NCI-H187 treated with DMSO at 0.1 percent for 48 hours (cell line): ENCODE measurements at regions not wholly inside any gene's neighbourhood (a gene's known extent, or its start where the extent isn't known, plus 50 kb on each side); places are given as distances from the start of the nearest gene placed in this dataset.
"Not testable (repeated sequence)": the region's sequence is repeated elsewhere in the genome, so short reads cannot be mapped to it uniquely, and the experiment has no call there.

Experiments used
- DNase-seq: peaks from one replicate; lab custom pipeline; 2025; lab: John Stamatoyannopoulos, UW

DNA sequence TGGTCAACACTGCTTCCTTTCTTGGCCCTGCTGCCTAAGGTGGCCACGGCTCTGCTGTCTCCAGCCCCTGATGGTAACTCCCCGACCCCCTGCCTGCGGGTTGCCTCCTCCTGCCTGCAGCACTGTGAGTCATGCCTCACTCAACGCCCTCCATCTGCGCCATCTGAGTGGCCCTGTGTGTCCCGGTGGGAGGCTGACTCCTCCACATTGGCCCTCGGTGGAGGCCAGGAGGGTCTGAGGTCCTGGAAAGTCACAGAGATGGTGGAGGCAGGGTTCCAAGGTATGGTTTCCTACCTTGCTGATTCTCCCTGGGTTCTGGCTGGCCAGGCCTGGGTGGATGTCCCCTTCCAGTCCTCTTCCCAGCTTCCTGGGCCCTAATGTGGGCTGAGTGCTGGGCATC is 64.5 kb upstream of the ADAMTS2 start:
- DNase-seq, result no peak

DNA sequence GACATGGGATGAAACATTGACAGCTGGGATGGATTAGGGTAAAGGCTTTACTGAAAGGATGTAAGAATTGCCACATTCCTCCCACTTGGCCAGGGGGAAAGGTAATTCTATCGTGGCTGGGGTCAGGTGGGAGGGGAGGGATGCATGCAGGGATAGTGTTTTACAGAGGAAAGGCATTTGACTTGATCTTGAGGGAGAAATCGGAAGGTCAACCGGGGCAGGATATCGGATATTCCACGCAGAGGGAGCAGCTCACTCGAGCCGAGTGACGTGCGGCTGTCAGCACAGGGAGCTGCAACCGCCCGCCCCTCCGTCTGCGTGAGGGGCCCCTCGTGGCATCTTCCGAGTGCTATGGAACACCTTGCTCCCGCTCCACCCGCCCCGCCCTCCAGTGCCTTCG is 63.4 kb upstream of the ADAMTS2 start:
- DNase-seq, result no peak

DNA sequence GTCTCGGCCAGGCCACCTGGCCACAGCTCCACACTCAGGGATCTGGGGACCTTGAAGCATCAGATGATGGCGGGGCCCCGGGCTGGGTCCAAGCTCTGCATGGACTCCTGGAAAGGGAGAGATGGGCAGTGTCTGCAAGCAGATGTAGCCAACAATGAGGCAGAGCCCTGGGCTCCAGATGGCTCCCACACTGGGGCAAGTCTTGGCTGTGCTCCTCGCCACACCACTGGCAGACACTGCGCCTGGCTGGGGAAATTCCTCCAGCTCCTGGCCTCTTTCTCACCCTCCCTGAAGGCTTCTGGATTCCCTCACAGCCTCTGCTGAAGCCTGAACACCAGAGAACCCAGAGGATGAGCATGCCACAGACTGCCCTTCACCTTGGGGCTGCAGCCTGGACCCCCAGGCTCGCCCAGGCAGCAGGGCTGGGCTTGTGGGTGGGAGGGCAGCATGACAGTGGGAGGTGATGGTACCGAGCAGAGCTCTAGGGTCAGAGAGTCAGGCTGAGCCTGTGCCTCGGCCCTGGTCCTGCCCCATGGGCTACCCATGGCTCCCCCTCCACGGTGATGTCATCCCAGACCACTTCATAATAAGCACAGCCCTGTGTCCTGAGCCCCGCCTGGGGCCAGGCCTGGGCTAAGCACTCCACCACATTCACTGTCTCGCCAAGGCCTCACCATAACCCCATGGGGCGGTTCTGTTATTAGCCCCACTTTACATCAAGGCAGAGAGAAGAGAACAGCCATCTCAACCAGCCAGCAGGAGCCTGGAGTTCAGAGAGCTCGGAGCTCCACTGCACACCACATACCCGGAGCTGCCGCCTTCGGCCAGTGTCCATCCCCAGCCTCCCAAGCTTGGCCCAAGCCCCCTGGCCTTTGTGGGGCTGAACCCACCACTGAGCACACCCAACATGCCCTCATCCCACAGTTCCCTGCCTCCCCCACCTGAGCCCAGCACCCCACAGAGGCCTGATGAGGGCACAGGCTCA is 62.2 kb upstream of the ADAMTS2 start:
- DNase-seq, result no peak

DNA sequence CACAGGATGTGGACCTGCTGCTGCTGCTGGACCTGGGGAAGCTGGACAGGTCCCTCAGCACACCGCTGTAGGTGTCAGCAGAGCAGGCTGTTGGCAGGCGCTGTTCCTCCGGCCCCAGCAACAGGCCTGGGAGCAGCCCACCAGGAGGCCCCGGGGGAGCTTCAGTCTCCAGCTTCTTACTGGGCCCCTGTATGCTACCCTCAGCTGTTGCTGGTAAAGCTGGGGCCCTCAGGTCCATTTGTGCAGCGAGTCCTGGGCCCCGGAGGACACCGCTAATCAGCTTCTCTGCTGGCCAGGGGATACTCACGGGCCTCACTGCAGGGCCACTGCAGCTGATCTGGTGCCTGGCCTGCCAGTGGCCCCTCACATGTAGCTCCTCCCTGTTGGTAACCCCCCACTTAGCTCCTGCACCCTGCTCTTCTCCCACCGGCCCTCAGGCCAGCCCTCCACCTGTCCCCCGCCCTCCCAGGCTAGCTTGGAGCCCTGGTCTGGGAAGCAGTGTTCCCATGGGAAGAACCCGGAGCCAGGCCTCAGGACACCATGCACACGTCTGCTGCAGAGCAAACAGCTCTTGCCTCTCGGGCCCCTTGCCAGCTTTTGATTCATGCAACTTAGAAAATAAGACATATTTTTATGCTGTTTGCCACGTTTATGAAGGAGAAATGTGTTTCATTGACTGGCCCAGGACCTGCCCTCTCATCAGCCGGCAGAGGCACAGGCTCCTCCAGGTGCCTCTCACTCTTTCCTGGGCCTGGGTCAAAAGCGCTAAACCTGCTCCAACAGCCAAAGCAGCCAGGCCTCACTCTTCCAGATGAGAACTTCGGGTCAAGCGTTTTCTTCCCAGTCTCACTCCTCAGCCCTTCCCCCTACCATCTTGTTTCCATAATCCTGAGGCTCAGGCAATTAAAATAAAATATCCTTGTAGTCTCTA is 61.0 kb upstream of the ADAMTS2 start:
- no peak for DNase-seq

DNA sequence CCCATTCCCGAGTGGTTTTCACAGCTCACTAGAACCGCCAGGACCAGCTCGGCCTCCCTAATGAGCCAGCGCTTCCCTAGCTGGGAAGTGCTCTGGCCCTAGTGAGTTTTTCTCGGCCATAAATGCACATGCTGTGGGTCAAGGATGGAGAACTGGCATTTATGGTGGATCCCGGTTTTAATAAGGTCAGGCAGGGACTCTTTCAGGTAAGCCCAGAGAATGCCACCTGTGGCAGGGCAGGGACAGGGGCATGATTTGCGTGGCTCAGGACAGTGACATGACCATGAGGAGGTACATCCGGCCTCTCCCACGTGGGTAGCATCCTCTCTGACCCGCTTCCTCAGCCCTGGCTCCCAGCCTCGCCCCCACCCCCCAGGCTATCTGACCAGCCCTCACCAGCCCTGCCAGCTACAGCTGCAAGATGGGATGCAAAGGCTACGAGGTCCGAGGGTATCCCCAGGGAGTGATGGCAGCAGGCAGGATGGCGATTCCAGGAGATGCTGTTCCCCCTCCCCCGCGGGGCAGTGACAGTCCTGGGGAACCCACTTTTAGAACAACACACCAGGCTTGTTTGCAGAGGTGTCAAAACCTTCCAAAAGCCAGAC is 60.3 kb upstream of the ADAMTS2 start:
- DNase-seq, result no peak

DNA sequence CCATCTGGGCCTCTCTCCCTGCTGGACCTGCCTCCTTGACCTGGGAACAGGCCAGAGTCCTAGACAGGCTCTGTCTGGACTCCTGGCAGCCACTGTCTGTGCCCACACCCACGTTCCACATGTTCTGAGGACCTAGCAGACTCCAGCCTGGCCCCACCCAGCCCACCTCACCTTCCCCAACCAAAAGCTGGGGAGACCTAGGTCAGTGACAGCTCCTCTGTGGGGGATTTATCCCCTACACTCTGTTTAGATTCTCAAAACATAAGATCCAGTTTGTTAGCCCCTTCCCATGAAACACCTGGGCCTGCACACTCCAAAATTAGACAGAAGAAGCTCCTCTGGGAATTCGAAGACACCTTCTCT is 59.8 kb upstream of the ADAMTS2 start:
- DNase-seq, result no peak

DNA sequence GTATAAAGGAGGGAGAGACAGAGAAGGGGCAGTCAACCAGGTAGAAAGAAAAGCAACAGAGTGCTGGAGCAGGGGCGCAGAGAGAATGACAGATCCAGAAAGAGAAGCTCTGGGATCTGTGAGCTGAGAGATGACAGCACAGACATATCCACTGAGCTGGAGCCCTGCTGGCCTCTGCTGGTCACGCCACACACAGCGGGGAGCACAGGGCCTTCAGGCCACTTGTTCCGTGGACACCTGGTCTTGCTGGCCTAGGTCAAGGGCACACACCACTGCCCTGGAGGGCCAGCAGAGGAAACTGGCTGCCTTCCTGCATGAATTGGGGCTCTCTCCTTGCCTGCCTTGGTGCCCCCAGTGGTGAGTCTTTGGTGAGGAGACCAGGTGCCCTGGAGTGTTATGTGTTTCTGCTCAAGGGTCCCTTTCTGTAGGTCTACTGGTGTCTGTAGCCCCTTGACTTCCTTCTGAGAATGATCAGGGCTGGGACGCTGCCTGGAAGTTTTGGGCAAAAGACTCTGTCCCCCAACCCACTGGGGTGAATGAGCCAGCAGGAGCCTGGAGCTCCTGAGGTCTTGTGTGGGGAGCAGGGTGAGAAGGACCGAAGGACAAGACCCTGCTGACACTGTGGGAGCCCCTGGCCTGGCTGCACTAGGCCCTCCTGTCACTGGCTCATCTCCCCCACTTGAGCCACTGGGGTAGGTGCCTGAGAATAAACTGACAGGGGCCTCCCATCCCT is 59.2 kb upstream of the ADAMTS2 start:
- DNase-seq, result no peak

DNA sequence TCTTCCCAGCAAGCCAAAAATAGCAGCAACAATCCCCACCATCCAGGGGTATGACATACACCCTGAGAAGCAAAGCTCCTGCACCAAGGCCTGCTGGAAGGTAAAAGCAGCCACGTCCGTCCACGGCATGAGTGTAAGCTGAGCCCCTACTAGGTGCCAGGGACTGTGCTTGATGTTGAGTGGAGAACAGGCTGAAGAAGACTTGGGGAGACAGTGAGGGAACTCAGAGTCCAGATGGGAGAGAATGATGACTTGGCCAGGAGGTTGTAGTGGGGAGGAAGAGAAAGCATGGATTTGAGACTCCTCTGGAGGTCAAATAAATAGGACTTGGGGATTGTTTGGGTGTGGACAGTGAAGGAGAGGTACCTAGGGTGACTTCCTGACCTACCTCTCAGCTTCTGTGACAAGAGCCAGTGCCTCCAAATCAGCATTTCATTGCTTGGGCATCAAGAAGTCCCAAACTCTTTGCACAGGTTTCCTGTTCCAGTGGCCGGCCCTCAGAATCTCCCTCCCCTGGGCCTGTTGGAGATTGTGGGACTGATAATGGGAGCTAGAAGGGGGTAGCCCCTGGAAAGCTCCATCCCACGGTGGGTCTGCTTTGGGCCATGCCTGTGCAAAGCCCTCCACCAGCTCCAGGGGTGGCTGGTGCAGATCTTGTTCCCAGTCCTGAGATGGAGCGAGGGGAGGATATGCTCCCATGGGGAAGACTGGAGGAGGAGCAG is 58.3 kb upstream of the ADAMTS2 start:
- DNase-seq, result no peak

DNA sequence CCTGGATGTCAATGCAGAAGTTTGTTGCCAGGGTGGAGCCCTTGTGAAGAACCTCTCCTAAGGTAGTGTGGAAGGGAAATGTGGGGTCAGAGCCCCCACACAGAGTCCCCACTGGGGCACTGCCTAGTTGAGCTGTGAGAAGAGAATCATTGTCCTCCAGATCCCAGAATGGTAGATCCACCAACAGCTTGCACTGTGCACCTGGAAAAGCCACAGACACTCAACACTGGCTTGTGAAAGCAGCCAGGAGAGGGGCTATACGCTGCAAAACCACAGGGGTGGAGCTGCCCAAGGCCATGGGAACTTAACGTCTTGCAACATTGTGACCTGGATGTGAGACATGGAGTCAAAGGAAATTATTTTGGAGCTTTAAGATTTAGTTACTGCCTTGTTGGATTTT is 55.2 kb upstream of the ADAMTS2 start:
- not testable (repeated sequence) for DNase-seq

DNA sequence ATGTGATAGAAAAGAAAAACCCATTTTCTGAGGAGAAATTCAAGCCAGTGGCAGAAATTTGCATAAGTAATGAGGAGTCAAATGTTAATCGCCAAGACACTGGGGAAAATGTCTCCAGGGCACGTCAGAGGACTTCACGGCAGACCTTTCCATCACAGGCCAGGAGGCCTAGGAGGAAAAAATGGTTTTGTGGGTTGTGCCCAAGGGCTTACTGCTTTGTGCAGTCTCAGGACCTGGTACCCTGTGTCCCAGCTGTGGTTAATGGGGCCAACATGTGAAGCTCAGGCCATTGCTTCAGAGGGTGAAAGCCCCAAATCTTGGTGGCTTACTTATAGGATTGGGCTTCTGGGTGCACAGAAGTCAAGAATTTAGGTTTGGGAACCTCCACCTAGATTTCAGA is 54.8 kb upstream of the ADAMTS2 start:
- DNase-seq, result no peak

DNA sequence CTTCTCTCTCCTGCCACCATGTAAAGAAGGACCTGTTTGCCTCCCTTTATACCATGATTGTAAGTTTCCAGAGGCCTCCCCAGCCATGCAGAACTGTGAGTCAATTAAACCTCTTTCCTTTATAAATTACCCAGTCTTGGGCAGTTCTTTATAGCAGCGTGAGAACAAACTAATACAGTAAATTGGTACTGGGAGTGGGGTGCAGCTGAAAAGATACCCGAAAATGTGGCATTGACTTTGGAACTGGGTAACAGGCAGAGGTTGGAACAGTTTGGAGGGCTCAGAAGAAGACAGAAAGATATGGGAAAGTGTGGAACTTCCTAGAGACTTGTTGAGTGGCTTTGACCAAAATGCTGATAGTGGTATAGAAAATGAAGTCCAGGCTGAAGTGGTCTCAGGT is 54.1 kb upstream of the ADAMTS2 start:
- DNase-seq, result not testable (repeated sequence)

DNA sequence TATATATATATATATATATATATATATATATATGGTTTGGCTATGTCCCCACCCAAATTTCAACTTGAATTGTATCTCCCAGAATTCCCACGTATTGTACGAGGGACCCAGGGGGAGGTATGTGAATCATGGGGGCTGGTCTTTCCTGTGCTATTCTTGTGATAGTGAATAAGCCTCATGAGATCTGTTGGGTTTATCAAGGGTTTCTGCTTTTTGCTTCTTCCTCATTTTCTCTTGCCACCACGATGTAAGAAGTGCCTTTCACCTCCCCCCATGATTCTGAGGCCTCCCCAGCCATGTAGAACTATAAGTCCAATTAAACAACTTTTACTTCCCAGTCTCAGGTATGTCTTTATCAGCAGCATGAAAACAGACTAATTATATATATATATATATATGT is 52.3 kb upstream of the ADAMTS2 start:
- no peak for DNase-seq
